Activated CD8-positive, alpha-beta memory T cell treated with anti-CD3 and anti-CD28 coated beads for 24 hours (primary cell): ENCODE measurements at regions not wholly inside any gene's neighbourhood (a gene's known extent, or its start where the extent isn't known, plus 50 kb on each side); places are given as distances from the start of the nearest gene placed in this dataset.
A peak's percentile ranks its signal among the peaks of the same experiment; 100 is the strongest.

ENCODE experiments used
- DNase-seq: peaks from one replicate; pipeline ENCODE4 v3.0.0-alpha.2; 2020

GRCh38 chr14:98961191-98961590 is 310.8 kb downstream of the BCL11B start:
- no peak for DNase-seq

GRCh38 chr14:98962118-98962517 is 309.9 kb downstream of the BCL11B start:
- no peak for DNase-seq

GRCh38 chr14:98963610-98964009 is 308.4 kb downstream of the BCL11B start:
- DNase-seq, result no peak

GRCh38 chr14:98964171-98964570 is 307.8 kb downstream of the BCL11B start:
- no peak for DNase-seq

GRCh38 chr14:98965076-98965475 is 306.9 kb downstream of the BCL11B start:
- DNase-seq, result no peak

- no peak for DNase-seq
Measured at GRCh38 chr14:98966016-98966415, 306.0 kb downstream of the BCL11B start.

- no peak for DNase-seq
Measured at GRCh38 chr14:98966475-98967162, 305.4 kb downstream of the BCL11B start.

- DNase-seq, result no peak
Measured at GRCh38 chr14:98974113-98974512, 297.9 kb downstream of the BCL11B start.

- no peak for DNase-seq
Measured at GRCh38 chr14:98976271-98976670, 295.7 kb downstream of the BCL11B start.

GRCh38 chr14:98977451-98977850 is 294.5 kb downstream of the BCL11B start:
- DNase-seq, result no peak

- DNase-seq, result no peak
Measured at GRCh38 chr14:98982986-98983385, 289.0 kb downstream of the BCL11B start.

- DNase-seq, result no peak
Measured at GRCh38 chr14:98984027-98984718, 287.8 kb downstream of the BCL11B start.

- DNase-seq, result peak; percentile 83
Measured at GRCh38 chr14:98984719-98985041, 287.3 kb downstream of the BCL11B start.

GRCh38 chr14:98993818-98994217 is 278.2 kb downstream of the BCL11B start:
- no peak for DNase-seq

- DNase-seq, result no peak
Measured at GRCh38 chr14:98994561-98994960, 277.4 kb downstream of the BCL11B start.

GRCh38 chr14:98997526-98998205 is 274.3 kb downstream of the BCL11B start:
- no peak for DNase-seq

- DNase-seq, result no peak
Measured at GRCh38 chr14:98999345-98999744, 272.7 kb downstream of the BCL11B start.

- DNase-seq, result no peak
Measured at GRCh38 chr14:98999901-99000300, 272.1 kb downstream of the BCL11B start.

- no peak for DNase-seq
Measured at GRCh38 chr14:99001241-99001640, 270.8 kb downstream of the BCL11B start.

GRCh38 chr14:99003646-99004045 is 268.4 kb downstream of the BCL11B start:
- DNase-seq, result no peak

- no peak for DNase-seq
Measured at GRCh38 chr14:99004112-99004511, 267.9 kb downstream of the BCL11B start.

- no peak for DNase-seq
Measured at GRCh38 chr14:99006276-99006675, 265.7 kb downstream of the BCL11B start.

- DNase-seq, result no peak
Measured at GRCh38 chr14:99007795-99008194, 264.2 kb downstream of the BCL11B start.

GRCh38 chr14:99009871-99010270 is 262.1 kb downstream of the BCL11B start:
- DNase-seq, result no peak
